ENCODE measurements at regions not wholly inside any gene's neighbourhood (a gene's known extent, or its start where the extent isn't known, plus 50 kb on each side); places are given as distances from the start of the nearest gene placed in this dataset.

DNA sequence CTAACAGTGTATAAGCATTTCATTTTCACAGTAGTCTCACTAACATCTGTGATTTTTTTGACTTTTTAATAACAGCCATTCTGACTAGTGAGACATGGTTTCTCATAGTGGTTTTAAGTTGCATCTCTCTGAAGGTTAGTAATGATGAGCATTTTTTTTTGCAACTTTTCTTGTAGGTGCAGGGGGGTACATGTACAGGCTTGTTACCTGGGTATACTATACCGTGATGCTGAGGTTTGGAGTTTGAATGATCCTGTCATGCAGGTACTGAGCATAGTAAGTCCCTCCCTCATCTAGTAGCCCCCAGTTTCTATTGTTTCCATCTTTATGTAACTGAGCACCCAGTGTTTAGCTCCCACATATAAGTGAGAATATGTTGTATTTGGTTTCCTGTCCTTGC is 444.6 kb upstream of the DAB2 start:
- TF ChIP-seq, protein P1, sequence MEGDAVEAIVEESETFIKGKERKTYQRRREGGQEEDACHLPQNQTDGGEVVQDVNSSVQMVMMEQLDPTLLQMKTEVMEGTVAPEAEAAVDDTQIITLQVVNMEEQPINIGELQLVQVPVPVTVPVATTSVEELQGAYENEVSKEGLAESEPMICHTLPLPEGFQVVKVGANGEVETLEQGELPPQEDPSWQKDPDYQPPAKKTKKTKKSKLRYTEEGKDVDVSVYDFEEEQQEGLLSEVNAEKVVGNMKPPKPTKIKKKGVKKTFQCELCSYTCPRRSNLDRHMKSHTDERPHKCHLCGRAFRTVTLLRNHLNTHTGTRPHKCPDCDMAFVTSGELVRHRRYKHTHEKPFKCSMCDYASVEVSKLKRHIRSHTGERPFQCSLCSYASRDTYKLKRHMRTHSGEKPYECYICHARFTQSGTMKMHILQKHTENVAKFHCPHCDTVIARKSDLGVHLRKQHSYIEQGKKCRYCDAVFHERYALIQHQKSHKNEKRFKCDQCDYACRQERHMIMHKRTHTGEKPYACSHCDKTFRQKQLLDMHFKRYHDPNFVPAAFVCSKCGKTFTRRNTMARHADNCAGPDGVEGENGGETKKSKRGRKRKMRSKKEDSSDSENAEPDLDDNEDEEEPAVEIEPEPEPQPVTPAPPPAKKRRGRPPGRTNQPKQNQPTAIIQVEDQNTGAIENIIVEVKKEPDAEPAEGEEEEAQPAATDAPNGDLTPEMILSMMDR (IDR thresholded peaks at IDR 0.05; ENCODE audit: low read length), result no peak
- TF ChIP-seq EZH2 (IDR thresholded peaks at IDR 0.05; ENCODE audit: borderline replicate concordance, low read length), result no peak
